ENCODE measurements at regions not wholly inside any gene's neighbourhood (a gene's known extent, or its start where the extent isn't known, plus 50 kb on each side); places are given as distances from the start of the nearest gene placed in this dataset.

DNA sequence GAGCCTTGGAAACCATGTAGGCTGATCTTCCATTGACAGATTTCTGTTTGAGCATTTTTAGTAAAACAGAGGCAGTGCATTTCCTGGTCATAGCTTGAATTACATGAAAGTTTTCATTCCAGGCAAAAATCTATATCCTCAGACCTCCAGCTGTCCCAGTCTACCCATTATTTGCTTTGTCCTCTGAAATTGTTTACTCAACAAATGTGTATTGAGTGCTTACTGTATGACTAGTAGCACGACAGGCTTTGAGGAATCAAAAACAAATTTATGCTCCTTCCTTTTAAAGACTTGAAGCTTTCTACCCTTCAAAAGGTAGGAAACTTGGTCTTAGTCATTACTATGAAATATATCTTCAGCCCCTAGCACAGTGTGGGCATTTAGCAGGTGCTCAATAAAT, 307.9 kb upstream of the IGFBP7 start:
- Histone ChIP-seq H3K27ac (ENCODE audit: low read depth, low read length) (no peak overlapping the region), H3K79me2 (ENCODE audit: control insufficient read depth, low read length) (no peaks in the 10 kb centered on the region), H3K9me2 (replicated peaks; ENCODE audit: control insufficient read depth, low read length) (no peaks in the 10 kb centered on the region), H3K27me3 (ENCODE audit: control insufficient read depth, low read length) (no peaks in the 10 kb centered on the region), H4K20me1 (ENCODE audit: control insufficient read depth, insufficient read depth, low read depth, low read length) (no peaks in the 10 kb centered on the region), H3K9me3 (ENCODE audit: control insufficient read depth, insufficient read depth, low read length) (no peaks in the 10 kb centered on the region), H3K4me2 (ENCODE audit: low read length) (no peak overlapping the region), H3K36me3 (ENCODE audit: control insufficient read depth, low read length) (no peaks in the 10 kb centered on the region), H3F3A (ENCODE audit: control insufficient read depth, insufficient read depth) (no peaks in the 10 kb centered on the region), H3K4me3 (ENCODE audit: low read length) (no peak overlapping the region), H3K4me1 (ENCODE audit: control insufficient read depth, low read length) (no peaks in the 10 kb centered on the region)
- TF ChIP-seq EZH2phosphoT487 (IDR thresholded peaks at IDR 0.05; ENCODE audit: borderline replicate concordance, low read length): no peak
- no peak for TF ChIP-seq CTCF (IDR thresholded peaks at IDR 0.05; ENCODE audit: low read depth, low read length, poor library complexity, severe bottlenecking)

- no peaks in the 10 kb centered on the region for H3K4me1 ChIP-seq (ENCODE audit: control insufficient read depth, low read length)
- H3K9me3 ChIP-seq (ENCODE audit: control insufficient read depth, insufficient read depth, low read length): no peaks in the 10 kb centered on the region
- no peak overlapping the region for H3K27ac ChIP-seq (ENCODE audit: low read depth, low read length)
- H4K20me1 ChIP-seq (ENCODE audit: control insufficient read depth, insufficient read depth, low read depth, low read length): no peaks in the 10 kb centered on the region
- H3K9me2 ChIP-seq (replicated peaks; ENCODE audit: control insufficient read depth, low read length): no peaks in the 10 kb centered on the region
- H3K4me3 ChIP-seq (ENCODE audit: low read length): no peak overlapping the region
- no peak for TF ChIP-seq EZH2phosphoT487 (IDR thresholded peaks at IDR 0.05; ENCODE audit: borderline replicate concordance, low read length)
- no peak for TF ChIP-seq CTCF (IDR thresholded peaks at IDR 0.05; ENCODE audit: low read depth, low read length, poor library complexity, severe bottlenecking)
- no peak overlapping the region for H3K4me2 ChIP-seq (ENCODE audit: low read length)
- H3K79me2 ChIP-seq (ENCODE audit: control insufficient read depth, low read length): no peaks in the 10 kb centered on the region
- no peaks in the 10 kb centered on the region for H3K36me3 ChIP-seq (ENCODE audit: control insufficient read depth, low read length)
- H3F3A ChIP-seq (ENCODE audit: control insufficient read depth, insufficient read depth): no peaks in the 10 kb centered on the region
- no peaks in the 10 kb centered on the region for H3K27me3 ChIP-seq (ENCODE audit: control insufficient read depth, low read length)
Observed at GRCh38 chr4:57412259-57413054, 302.3 kb upstream of the IGFBP7 start.

GRCh38 chr4:57410331-57411052, 300.3 kb upstream of the IGFBP7 start:
- H3F3A ChIP-seq (ENCODE audit: control insufficient read depth, insufficient read depth): no peaks in the 10 kb centered on the region
- H3K27ac ChIP-seq (ENCODE audit: low read depth, low read length): no peak overlapping the region
- no peaks in the 10 kb centered on the region for H3K27me3 ChIP-seq (ENCODE audit: control insufficient read depth, low read length)
- H4K20me1 ChIP-seq (ENCODE audit: control insufficient read depth, insufficient read depth, low read depth, low read length): no peaks in the 10 kb centered on the region
- no peaks in the 10 kb centered on the region for H3K4me1 ChIP-seq (ENCODE audit: control insufficient read depth, low read length)
- no peaks in the 10 kb centered on the region for H3K79me2 ChIP-seq (ENCODE audit: control insufficient read depth, low read length)
- H3K4me3 ChIP-seq (ENCODE audit: low read length): no peak overlapping the region
- TF ChIP-seq EZH2phosphoT487 (IDR thresholded peaks at IDR 0.05; ENCODE audit: borderline replicate concordance, low read length) (no peak), CTCF (IDR thresholded peaks at IDR 0.05; ENCODE audit: low read depth, low read length, poor library complexity, severe bottlenecking) (no peak)
- H3K36me3 ChIP-seq (ENCODE audit: control insufficient read depth, low read length): no peaks in the 10 kb centered on the region
- H3K9me2 ChIP-seq (replicated peaks; ENCODE audit: control insufficient read depth, low read length): no peaks in the 10 kb centered on the region
- H3K4me2 ChIP-seq (ENCODE audit: low read length): no peak overlapping the region
- H3K9me3 ChIP-seq (ENCODE audit: control insufficient read depth, insufficient read depth, low read length): no peaks in the 10 kb centered on the region

Measured in DOHH2 (cell line).